RWPE2 (cell line): ENCODE measurements at regions not wholly inside any gene's neighbourhood (a gene's known extent, or its start where the extent isn't known, plus 50 kb on each side); places are given as distances from the start of the nearest gene placed in this dataset.
A peak's percentile ranks its signal among the peaks of the same experiment; 100 is the strongest.

Source experiments
- ATAC-seq: fragments of 200-7000 bp; cut with Tn5 transposase; 3 replicates; pipeline ENCODE4 v1.9.1; 2021; ENCODE audit warnings: low read depth
- DNase-seq: peaks from one replicate; pipeline ENCODE4 v3.0.0-alpha.2; 2020; ENCODE audit warnings: low spot score
- H3K27ac ChIP-seq: fragments of 450-650 bp; 2 replicates; pipeline ENCODE4 v1.5.1; 2017; ENCODE audit warnings: mild to moderate bottlenecking; ENCODE audit not compliant: poor library complexity, severe bottlenecking
- H3K27me3 ChIP-seq: fragments of 250-450 bp; sonication (Bioruptor Pico); 2 replicates; pipeline ENCODE4 v1.5.1; 2021; ENCODE audit warnings: mild to moderate bottlenecking, moderate library complexity; ENCODE audit not compliant: insufficient read depth, poor library complexity, severe bottlenecking
- H3K36me3 ChIP-seq: fragments of 250-450 bp; sonication (Bioruptor Pico); 2 replicates; pipeline ENCODE4 v1.5.1; 2020; ENCODE audit warnings: low read depth, mild to moderate bottlenecking, moderate library complexity
- H3K4me1 ChIP-seq: fragments of 250-450 bp; sonication (Bioruptor Pico); 2 replicates; pipeline ENCODE4 v1.5.1; 2021; ENCODE audit warnings: mild to moderate bottlenecking, moderate library complexity; ENCODE audit not compliant: insufficient read depth, poor library complexity, severe bottlenecking
- H3K4me3 ChIP-seq: fragments of 250-450 bp; sonication (Bioruptor Pico); 2 replicates; pipeline ENCODE4 v1.5.1; 2021; ENCODE audit warnings: mild to moderate bottlenecking, moderate library complexity; ENCODE audit not compliant: severe bottlenecking
- H3K9me3 ChIP-seq: fragments of 250-450 bp; sonication (Bioruptor Pico); 2 replicates; pipeline ENCODE4 v1.5.1; 2021; ENCODE audit warnings: mild to moderate bottlenecking, moderate library complexity; ENCODE audit not compliant: severe bottlenecking
- TF ChIP-seq, protein P1 (sequence below): fragments of 450-650 bp; IDR thresholded peaks from one replicate; pipeline ENCODE4 v1.5.1; 2017; ENCODE audit warnings: mild to moderate bottlenecking, moderate library complexity; ENCODE audit not compliant: poor library complexity, severe bottlenecking

DNA sequence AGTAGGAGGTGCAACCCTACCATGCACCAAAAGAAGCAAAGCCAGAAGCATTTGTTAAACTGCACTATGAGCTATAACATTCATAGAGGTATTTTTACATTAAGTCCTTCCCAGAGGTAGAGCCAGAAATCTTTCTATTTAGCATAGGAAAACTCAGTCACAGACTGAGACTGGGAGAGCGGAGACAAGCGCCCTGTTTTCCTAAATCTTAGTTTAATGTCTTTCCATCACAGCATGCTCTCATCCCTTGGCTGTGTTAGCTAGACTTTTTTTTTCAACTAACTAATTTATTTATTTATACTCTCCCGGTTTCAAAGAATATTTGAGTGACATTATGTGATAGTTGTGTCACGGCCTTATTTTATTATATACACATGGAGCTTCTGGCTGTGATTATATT, 304.1 kb downstream of the LMX1A start:
- Histone ChIP-seq H3K4me1 (no peaks in the 10 kb centered on the region), H3K36me3 (no peaks in the 10 kb centered on the region), H3K27me3 (no peaks in the 10 kb centered on the region), H3K4me3 (no peak overlapping the region), H3K27ac (no peak overlapping the region), H3K9me3 (no peaks in the 10 kb centered on the region)
- no peak for DNase-seq
- TF ChIP-seq, protein P1, sequence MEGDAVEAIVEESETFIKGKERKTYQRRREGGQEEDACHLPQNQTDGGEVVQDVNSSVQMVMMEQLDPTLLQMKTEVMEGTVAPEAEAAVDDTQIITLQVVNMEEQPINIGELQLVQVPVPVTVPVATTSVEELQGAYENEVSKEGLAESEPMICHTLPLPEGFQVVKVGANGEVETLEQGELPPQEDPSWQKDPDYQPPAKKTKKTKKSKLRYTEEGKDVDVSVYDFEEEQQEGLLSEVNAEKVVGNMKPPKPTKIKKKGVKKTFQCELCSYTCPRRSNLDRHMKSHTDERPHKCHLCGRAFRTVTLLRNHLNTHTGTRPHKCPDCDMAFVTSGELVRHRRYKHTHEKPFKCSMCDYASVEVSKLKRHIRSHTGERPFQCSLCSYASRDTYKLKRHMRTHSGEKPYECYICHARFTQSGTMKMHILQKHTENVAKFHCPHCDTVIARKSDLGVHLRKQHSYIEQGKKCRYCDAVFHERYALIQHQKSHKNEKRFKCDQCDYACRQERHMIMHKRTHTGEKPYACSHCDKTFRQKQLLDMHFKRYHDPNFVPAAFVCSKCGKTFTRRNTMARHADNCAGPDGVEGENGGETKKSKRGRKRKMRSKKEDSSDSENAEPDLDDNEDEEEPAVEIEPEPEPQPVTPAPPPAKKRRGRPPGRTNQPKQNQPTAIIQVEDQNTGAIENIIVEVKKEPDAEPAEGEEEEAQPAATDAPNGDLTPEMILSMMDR = no peak
- no peak for ATAC-seq

DNA sequence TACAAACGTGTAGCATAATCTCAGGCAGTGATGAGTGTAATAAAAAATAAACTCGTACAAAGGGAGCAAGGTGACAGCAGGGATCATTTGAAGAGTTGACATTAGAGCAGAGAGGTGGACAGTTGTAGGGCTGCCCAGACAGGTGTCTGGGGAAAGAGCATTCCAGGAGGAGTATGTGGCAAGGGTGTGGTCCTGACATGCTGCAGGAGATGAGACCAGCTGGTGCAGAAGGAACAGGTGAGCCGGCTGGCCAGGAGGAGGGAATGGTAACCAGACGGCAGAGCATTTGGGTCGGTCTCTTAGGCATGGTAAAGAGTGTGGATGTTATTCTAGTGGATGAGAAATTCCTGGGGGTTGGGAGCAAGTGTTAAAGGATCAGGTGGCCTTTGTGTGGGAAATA, 306.3 kb downstream of the LMX1A start:
- Histone ChIP-seq H3K36me3 (no peaks in the 10 kb centered on the region), H3K27me3 (no peaks in the 10 kb centered on the region), H3K9me3 (no peaks in the 10 kb centered on the region), H3K4me3 (no peak overlapping the region), H3K27ac (no peak overlapping the region), H3K4me1 (no peaks in the 10 kb centered on the region)
- ATAC-seq (peak; percentile 71), DNase-seq (no peak)
- TF ChIP-seq, protein P1 = no peak

DNA sequence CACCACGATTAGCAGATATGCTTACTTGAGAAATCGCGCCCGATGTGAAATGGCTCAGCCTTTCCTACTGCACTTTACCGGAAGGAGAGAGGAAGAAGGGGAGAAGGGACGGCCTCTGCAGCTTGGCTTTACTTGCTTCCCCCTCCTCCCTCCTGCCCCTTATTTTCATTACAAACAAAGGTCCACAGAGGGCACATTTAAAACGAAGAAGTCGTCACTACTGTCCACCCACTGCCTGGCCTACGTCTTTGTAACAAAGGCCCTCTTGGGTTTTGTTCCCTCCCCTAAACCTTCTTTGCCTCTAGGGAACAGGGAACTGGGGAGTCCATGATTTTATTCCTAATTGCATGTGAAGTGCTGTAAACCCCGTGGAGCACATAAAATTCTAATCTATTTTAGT, 308.5 kb downstream of the LMX1A start:
- DNase-seq = no peak
- TF ChIP-seq, protein P1 = no peak
- no peak overlapping the region for H3K27ac ChIP-seq
- no peaks in the 10 kb centered on the region for H3K36me3 ChIP-seq
- H3K27me3 ChIP-seq = no peaks in the 10 kb centered on the region
- ATAC-seq = no peak
- H3K9me3 ChIP-seq = no peaks in the 10 kb centered on the region
- no peaks in the 10 kb centered on the region for H3K4me1 ChIP-seq
- H3K4me3 ChIP-seq = no peak overlapping the region

DNA sequence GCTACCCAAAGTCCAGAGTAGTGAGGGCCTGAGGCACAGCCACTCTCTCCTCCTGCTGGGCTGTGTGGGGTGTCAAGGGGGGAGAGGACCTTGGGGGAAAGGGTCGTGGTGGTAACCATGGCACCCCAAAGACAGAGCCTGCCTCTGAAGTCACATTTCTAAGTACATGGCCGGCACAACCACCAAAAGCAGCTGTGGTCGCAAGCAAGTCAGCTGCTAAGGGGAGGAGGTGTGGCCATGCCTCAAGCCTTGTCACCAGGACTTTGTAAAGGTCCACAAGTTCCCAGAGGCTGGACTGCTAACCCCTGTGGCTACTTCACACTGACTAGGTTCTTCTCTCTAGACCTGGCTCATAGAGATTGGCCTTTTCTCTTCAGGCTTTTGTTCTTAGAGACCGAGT, 310.6 kb downstream of the LMX1A start:
- TF ChIP-seq, protein P1 = no peak
- no peaks in the 10 kb centered on the region for H3K4me1 ChIP-seq
- no peaks in the 10 kb centered on the region for H3K36me3 ChIP-seq
- ATAC-seq (no peak), DNase-seq (no peak)
- H3K27me3 ChIP-seq = no peaks in the 10 kb centered on the region
- no peak overlapping the region for H3K4me3 ChIP-seq
- H3K9me3 ChIP-seq = no peaks in the 10 kb centered on the region
- H3K27ac ChIP-seq = no peak overlapping the region

DNA sequence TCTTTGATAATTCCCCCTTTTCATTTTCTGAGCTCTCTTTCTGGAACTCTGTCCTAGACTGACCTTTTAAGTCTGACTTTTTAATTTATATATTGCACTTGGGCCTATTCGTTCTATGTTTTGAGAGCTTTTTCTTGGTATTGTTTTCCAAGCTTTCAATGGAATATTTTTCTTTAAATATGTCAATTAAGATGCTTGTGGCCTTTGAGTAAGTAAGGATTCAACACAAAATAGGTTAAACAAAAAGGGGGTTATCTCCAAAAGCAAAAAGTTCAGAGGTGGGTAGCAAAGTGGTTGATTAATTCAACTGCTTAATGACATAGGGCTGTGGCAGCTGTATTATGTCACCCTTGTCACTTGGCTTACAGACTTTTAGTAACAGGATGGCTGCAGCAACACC, 315.9 kb downstream of the LMX1A start:
- Histone ChIP-seq H3K4me1 (no peaks in the 10 kb centered on the region), H3K9me3 (no peaks in the 10 kb centered on the region), H3K4me3 (no peak overlapping the region), H3K36me3 (no peaks in the 10 kb centered on the region), H3K27ac (no peak overlapping the region), H3K27me3 (no peaks in the 10 kb centered on the region)
- no peak for DNase-seq
- TF ChIP-seq, protein P1 = no peak
- no peak for ATAC-seq
